SK-N-SH (cell line): ENCODE measurements at regions not wholly inside any gene's neighbourhood (a gene's known extent, or its start where the extent isn't known, plus 50 kb on each side); places are given as distances from the start of the nearest gene placed in this dataset.

Experiments
- CTCF ChIA-PET: fragments of 300-600, 350-600 bp; formaldehyde crosslinking; extraction: SDS; loops from one replicate; lab custom pipeline; 2021; lab: Yijun Ruan, JAX
- POLR2A ChIA-PET: fragments of 350-600 bp; sonication (Branson Sonifier 250); formaldehyde crosslinking; extraction: SDS; loops from one replicate; lab custom pipeline; 2020; ENCODE audit warnings: antibody characterized with exemption, inconsistent platforms; lab: Yijun Ruan, JAX
- DNase-seq: peaks from one replicate; pipeline ENCODE4 v3.0.0; 2012
- H2AFZ ChIP-seq: fragments of 200-600 bp; sonication (generic); 2 replicates; pipeline ENCODE4 v1.8.1; 2016; ENCODE audit warnings: antibody characterized with exemption, mild to moderate bottlenecking, low read depth
- H3F3A ChIP-seq: fragments of 200-600 bp; sonication (generic); replicated peaks from 2 replicates; pipeline ENCODE3; 2016; ENCODE audit warnings: antibody characterized with exemption, mild to moderate bottlenecking; ENCODE audit not compliant: insufficient read depth
- H3K27ac ChIP-seq, 2 experiments: fragments of 200-500 bp in 1 of 2; fragments of 200-600 bp in 1 of 2; sonication (Bioruptor generic) in 1 of 2; sonication (generic), shearing (Covaris generic) in 1 of 2; 2 replicates each; pipeline versions ENCODE4 v1.5.1 to v1.6.1; 2014 to 2016; ENCODE audit warnings: low read depth in 2 of 2, inconsistent platforms in 1 of 2, low read length in 1 of 2, mild to moderate bottlenecking in 1 of 2, mixed read lengths in 1 of 2
- H3K27me3 ChIP-seq: fragments of 200-600 bp; sonication (generic), shearing (Covaris generic); 2 replicates; pipeline ENCODE4 v1.6.1; 2016; ENCODE audit warnings: mixed run types; ENCODE audit not compliant: insufficient read depth
- H3K36me3 ChIP-seq, 2 experiments: fragments of 200-500 bp in 1 of 2; fragments of 200-600 bp in 1 of 2; sonication (Bioruptor generic) in 1 of 2; sonication (generic) in 1 of 2; replicated peaks in 1 of 2; 2 replicates each; pipeline versions ENCODE3 to v1.5.1; 2014 to 2016; ENCODE audit warnings: low read length in 1 of 2, mild to moderate bottlenecking in 1 of 2; ENCODE audit not compliant: insufficient read depth in 2 of 2, control insufficient read depth in 1 of 2
- H3K4me1 ChIP-seq, 2 experiments: fragments of 200-500 bp in 1 of 2; fragments of 200-600 bp in 1 of 2; sonication (Bioruptor generic) in 1 of 2; sonication (generic), shearing (Covaris generic) in 1 of 2; 2 replicates each; pipeline versions ENCODE4 v1.5.1 to v1.6.1; 2014 to 2016; ENCODE audit warnings: low read depth in 1 of 2, low read length in 1 of 2, mixed run types in 1 of 2; ENCODE audit not compliant: insufficient read depth in 2 of 2, control insufficient read depth in 1 of 2
- H3K4me2 ChIP-seq: fragments of 200-600 bp; sonication (generic), shearing (Covaris generic); 2 replicates; pipeline ENCODE4 v1.6.1; 2017; ENCODE audit warnings: mixed run types
- H3K4me3 ChIP-seq, 2 experiments: fragments of 200-500 bp in 1 of 2; fragments of 200-600 bp in 1 of 2; sonication (Bioruptor generic) in 1 of 2; sonication (generic), shearing (Covaris generic) in 1 of 2; 2 replicates each; pipeline versions ENCODE4 v1.5.1 to v1.8.1; 2014 to 2016; ENCODE audit warnings: low read depth in 2 of 2, inconsistent platforms in 1 of 2, low read length in 1 of 2, mild to moderate bottlenecking in 1 of 2, mixed read lengths in 1 of 2, moderate library complexity in 1 of 2
- H3K79me2 ChIP-seq: fragments of 200-600 bp; sonication (generic); 2 replicates; pipeline ENCODE4 v1.8.1; 2017; ENCODE audit warnings: mild to moderate bottlenecking; ENCODE audit not compliant: insufficient read depth
- H3K9ac ChIP-seq: fragments of 200-600 bp; sonication (generic); 2 replicates; pipeline ENCODE4 v1.6.1; 2017; ENCODE audit warnings: mixed run types
- H3K9me2 ChIP-seq: fragments of 200-600 bp; sonication (generic); 2 replicates; pipeline ENCODE4 v1.6.1; 2017; ENCODE audit warnings: mixed run types
- H3K9me3 ChIP-seq: fragments of 200-600 bp; sonication (generic); 2 replicates; pipeline ENCODE4 v1.6.1; 2017; ENCODE audit warnings: mixed run types, mild to moderate bottlenecking, moderate library complexity
- H4K20me1 ChIP-seq: fragments of 200-600 bp; sonication (generic); 2 replicates; pipeline ENCODE4 v1.6.1; 2017; ENCODE audit warnings: mild to moderate bottlenecking, mixed run types; ENCODE audit not compliant: insufficient read depth
- CHD2 ChIP-seq: fragments of 150-350 bp; IDR thresholded peaks from 2 replicates; pipeline ENCODE4 v1.6.1; 2018; ENCODE audit warnings: low read length; ENCODE audit not compliant: partially characterized antibody
- CTCF ChIP-seq: fragments of 200-600 bp; sonication (generic); IDR thresholded peaks from 2 replicates; pipeline ENCODE4 v1.6.1; 2017; ENCODE audit warnings: antibody characterized with exemption, mild to moderate bottlenecking, moderate library complexity
- ELF1 ChIP-seq: IDR thresholded peaks from 2 replicates; pipeline ENCODE4 v1.4.0; 2012
- EZH2phosphoT487 ChIP-seq: fragments of 200-600 bp; sonication (generic); IDR thresholded peaks from 2 replicates; pipeline ENCODE4 v1.6.1; 2017; ENCODE audit warnings: low read depth, mixed run types, mild to moderate bottlenecking, antibody characterized with exemption, moderate library complexity, borderline replicate concordance
- FOSL2 ChIP-seq: IDR thresholded peaks from 2 replicates; pipeline ENCODE4 v1.4.0; 2012; ENCODE audit warnings: low read depth, mild to moderate bottlenecking, moderate library complexity, borderline replicate concordance
- FOXJ3 ChIP-seq: sonication (generic); formaldehyde crosslinking; IDR thresholded peaks from 2 replicates; pipeline ENCODE4 v1.5.1; 2020; ENCODE audit warnings: mild to moderate bottlenecking, missing genetic modification reagents
- FOXM1 ChIP-seq: IDR thresholded peaks from 2 replicates; pipeline ENCODE4 v1.4.0; 2012; ENCODE audit warnings: low read depth, mild to moderate bottlenecking
- MAX ChIP-seq: IDR thresholded peaks from 2 replicates; pipeline ENCODE4 v1.4.0; 2012; ENCODE audit warnings: low read depth
- MXI1 ChIP-seq: IDR thresholded peaks from 2 replicates; pipeline ENCODE4 v1.6.1; 2012; ENCODE audit warnings: mild to moderate bottlenecking, low read depth, low read length, improper control_type of control experiment
- RAD21 ChIP-seq: IDR thresholded peaks from 2 replicates; pipeline ENCODE4 v1.6.1; 2012; ENCODE audit warnings: mild to moderate bottlenecking, low read length
- RFX5 ChIP-seq: IDR thresholded peaks from 2 replicates; pipeline ENCODE4 v1.6.1; 2012; ENCODE audit warnings: mild to moderate bottlenecking, improper control_type of control experiment, low read length
- RXRA ChIP-seq: IDR thresholded peaks from 2 replicates; pipeline ENCODE4 v1.4.0; 2012; ENCODE audit warnings: low read depth, mild to moderate bottlenecking, borderline replicate concordance
- TEAD4 ChIP-seq: IDR thresholded peaks from 2 replicates; pipeline ENCODE4 v1.4.0; 2012; ENCODE audit warnings: mild to moderate bottlenecking, borderline replicate concordance; ENCODE audit not compliant: insufficient read depth
- USF2 ChIP-seq: fragments of 150-350 bp; IDR thresholded peaks from 2 replicates; pipeline ENCODE4 v1.6.1; 2017; ENCODE audit warnings: antibody characterized with exemption, low read length, low read depth, borderline replicate concordance
- WGBS: methylation state at CpG from one replicate; pipeline ENCODE4 v1.1.6; 2017; ENCODE audit warnings: low lambda C conversion rate; 5-methylcytosine and 5-hydroxymethylcytosine counted together
- TF ChIP-seq, protein P1 (sequence below): fragments of 150-350 bp; IDR thresholded peaks from 2 replicates; pipeline ENCODE4 v1.6.1; 2016; ENCODE audit warnings: mild to moderate bottlenecking, low read depth, low read length
- TF ChIP-seq, protein P2 (sequence below): IDR thresholded peaks from 2 replicates; pipeline ENCODE4 v1.4.0; 2012; ENCODE audit warnings: low read depth, borderline replicate concordance
- TF ChIP-seq, protein P3 (sequence below): IDR thresholded peaks from 2 replicates; pipeline ENCODE4; 2012

DNA sequence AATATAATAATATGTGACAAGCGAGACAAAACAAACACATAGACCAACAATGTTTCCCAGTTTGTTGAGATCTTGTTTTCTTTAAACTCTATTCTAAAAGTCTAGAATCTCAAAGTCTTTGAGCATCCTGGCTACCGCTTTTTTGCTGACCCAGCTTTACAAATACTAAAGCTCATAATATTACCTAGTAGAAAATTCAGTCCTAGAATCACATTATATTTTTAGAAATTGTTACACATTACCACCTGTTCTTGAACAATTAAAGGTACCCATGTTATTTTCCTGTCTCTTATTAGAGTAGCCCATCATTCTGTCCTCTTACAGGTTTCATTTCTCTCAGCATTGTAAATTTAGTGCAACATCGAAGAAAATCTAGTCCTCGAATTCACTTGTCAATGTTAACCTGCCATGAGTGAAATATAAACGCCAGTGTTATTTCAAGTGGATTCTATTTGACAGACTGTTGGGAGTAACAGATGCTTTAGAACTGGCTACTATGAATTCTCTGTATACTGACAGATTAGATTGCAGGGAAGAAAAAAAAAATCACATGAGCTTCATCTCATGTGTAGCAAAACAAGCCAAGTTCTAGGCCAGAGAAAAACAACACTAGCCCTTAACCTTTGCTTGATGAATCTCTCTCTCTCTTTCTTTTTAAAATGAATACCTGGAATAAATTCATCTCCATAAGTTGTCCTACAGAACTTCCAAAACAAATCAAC, 851.2 kb upstream of the ADAMTS5 start:
- ChIA-PET CTCF (interaction anchor here (1.2 kb wide), 1 partner anchor 23 kb away, joined by 3 read pairs; no protein-coding TSS in a partner anchor), POLR2A (no interaction called here)
- Histone ChIP-seq H3K27ac (no peak overlapping the region), H3K4me1 (no peaks in the 10 kb centered on the region; a peak in 2 of 4 replicates), H3K4me3 (no peak overlapping the region), H3K27me3 (no peaks in the 10 kb centered on the region), H4K20me1 (no peaks in the 10 kb centered on the region), H3K79me2 (no peaks in the 10 kb centered on the region), H3F3A (no peaks in the 10 kb centered on the region), H3K9me3 (no peaks in the 10 kb centered on the region), H2AFZ (no peak overlapping the region), H3K9ac (no peak overlapping the region), H3K9me2 (no peaks in the 10 kb centered on the region), H3K36me3 (no peaks in the 10 kb centered on the region), H3K4me2 (no peak overlapping the region)
- DNase-seq = no peak
- 81% methylated on average over 5 of the region's 5 CpGs for WGBS
- TF ChIP-seq USF2 (no peak), RXRA (no peak), ELF1 (no peak), FOSL2 (no peak), TEAD4 (no peak), FOXM1 (no peak), FOXJ3 (CRISPR knock-in tag) (no peak), MXI1 (no peak), MAX (no peak), CTCF (no peak), CHD2 (no peak), EZH2phosphoT487 (no peak), RFX5 (no peak), RAD21 (no peak)
- TF ChIP-seq, protein P1, sequence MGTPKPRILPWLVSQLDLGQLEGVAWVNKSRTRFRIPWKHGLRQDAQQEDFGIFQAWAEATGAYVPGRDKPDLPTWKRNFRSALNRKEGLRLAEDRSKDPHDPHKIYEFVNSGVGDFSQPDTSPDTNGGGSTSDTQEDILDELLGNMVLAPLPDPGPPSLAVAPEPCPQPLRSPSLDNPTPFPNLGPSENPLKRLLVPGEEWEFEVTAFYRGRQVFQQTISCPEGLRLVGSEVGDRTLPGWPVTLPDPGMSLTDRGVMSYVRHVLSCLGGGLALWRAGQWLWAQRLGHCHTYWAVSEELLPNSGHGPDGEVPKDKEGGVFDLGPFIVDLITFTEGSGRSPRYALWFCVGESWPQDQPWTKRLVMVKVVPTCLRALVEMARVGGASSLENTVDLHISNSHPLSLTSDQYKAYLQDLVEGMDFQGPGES = no peak
- TF ChIP-seq, protein P2, sequence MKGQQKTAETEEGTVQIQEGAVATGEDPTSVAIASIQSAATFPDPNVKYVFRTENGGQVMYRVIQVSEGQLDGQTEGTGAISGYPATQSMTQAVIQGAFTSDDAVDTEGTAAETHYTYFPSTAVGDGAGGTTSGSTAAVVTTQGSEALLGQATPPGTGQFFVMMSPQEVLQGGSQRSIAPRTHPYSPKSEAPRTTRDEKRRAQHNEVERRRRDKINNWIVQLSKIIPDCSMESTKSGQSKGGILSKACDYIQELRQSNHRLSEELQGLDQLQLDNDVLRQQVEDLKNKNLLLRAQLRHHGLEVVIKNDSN = no peak
- TF ChIP-seq, protein P3, sequence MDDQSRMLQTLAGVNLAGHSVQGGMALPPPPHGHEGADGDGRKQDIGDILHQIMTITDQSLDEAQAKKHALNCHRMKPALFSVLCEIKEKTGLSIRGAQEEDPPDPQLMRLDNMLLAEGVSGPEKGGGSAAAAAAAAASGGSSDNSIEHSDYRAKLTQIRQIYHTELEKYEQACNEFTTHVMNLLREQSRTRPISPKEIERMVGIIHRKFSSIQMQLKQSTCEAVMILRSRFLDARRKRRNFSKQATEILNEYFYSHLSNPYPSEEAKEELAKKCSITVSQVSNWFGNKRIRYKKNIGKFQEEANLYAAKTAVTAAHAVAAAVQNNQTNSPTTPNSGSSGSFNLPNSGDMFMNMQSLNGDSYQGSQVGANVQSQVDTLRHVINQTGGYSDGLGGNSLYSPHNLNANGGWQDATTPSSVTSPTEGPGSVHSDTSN = no peak
